ENCODE measurements at regions not wholly inside any gene's neighbourhood (a gene's known extent, or its start where the extent isn't known, plus 50 kb on each side); places are given as distances from the start of the nearest gene placed in this dataset.

DNA sequence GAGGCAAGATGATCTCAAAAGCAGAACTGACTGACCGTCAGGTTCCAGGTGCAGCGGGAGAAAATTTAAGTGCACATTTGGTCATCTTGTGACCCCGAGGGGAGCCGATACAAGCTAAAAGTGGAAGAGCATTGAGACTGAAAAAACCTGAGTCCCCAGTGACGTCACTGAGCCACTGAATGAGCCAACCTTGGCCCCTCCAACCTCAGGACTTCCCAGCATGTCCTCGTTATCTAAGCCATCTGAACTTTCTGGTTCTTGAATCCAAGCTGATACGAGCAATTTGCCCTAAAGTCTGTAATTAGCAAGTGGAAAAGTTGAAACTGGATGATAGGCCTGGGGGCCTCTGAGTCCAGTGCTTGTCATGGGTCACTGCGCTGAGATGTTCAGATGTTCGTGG lies 51.1 kb upstream of the ISX start:
- H3K4me3 ChIP-seq (ENCODE audit: low read depth, low read length), result no peak overlapping the region
- no peak for TF ChIP-seq CTCF (IDR thresholded peaks at IDR 0.05; ENCODE audit: low read depth, low read length)
